ENCODE measurements at regions not wholly inside any gene's neighbourhood (a gene's known extent, or its start where the extent isn't known, plus 50 kb on each side); places are given as distances from the start of the nearest gene placed in this dataset.

GRCh38 chr15:81780966-81781365, 264.9 kb downstream of the MEX3B start:
- TF ChIP-seq, protein P1, sequence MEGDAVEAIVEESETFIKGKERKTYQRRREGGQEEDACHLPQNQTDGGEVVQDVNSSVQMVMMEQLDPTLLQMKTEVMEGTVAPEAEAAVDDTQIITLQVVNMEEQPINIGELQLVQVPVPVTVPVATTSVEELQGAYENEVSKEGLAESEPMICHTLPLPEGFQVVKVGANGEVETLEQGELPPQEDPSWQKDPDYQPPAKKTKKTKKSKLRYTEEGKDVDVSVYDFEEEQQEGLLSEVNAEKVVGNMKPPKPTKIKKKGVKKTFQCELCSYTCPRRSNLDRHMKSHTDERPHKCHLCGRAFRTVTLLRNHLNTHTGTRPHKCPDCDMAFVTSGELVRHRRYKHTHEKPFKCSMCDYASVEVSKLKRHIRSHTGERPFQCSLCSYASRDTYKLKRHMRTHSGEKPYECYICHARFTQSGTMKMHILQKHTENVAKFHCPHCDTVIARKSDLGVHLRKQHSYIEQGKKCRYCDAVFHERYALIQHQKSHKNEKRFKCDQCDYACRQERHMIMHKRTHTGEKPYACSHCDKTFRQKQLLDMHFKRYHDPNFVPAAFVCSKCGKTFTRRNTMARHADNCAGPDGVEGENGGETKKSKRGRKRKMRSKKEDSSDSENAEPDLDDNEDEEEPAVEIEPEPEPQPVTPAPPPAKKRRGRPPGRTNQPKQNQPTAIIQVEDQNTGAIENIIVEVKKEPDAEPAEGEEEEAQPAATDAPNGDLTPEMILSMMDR (IDR thresholded peaks at IDR 0.05), result no peak
- no peak for TF ChIP-seq ZFX (IDR thresholded peaks at IDR 0.05; ENCODE audit: borderline replicate concordance)
